ENCODE measurements at regions not wholly inside any gene's neighbourhood (a gene's known extent, or its start where the extent isn't known, plus 50 kb on each side); places are given as distances from the start of the nearest gene placed in this dataset.

GRCh38 chr9:108296056-108296455 lies 559.7 kb downstream of the ACTL7B start:
- TF ChIP-seq CTCF (IDR thresholded peaks at IDR 0.05; ENCODE audit: low read depth, low read length) (no peak), EZH2phosphoT487 (IDR thresholded peaks at IDR 0.05; ENCODE audit: low read depth) (no peak)
